COLO668 (cell line): ENCODE measurements at regions not wholly inside any gene's neighbourhood (a gene's known extent, or its start where the extent isn't known, plus 50 kb on each side); places are given as distances from the start of the nearest gene placed in this dataset.
"Not testable (repeated sequence)": the region's sequence is repeated elsewhere in the genome, so short reads cannot be mapped to it uniquely, and the experiment has no call there.

Source experiments
- DNase-seq: peaks from one replicate; lab custom pipeline; 2025; ENCODE audit not compliant: unreplicated experiment; lab: John Stamatoyannopoulos, UW

GRCh38 chr11:14573539-14574057 lies 53.4 kb upstream of the PSMA1 start:
- DNase-seq, result not testable (repeated sequence)

- DNase-seq, result no peak
Observed at GRCh38 chr11:14577292-14577691, 57.1 kb upstream of the PSMA1 start.

GRCh38 chr11:14577835-14578529 lies 57.8 kb upstream of the PSMA1 start:
- DNase-seq, result no peak

GRCh38 chr11:14578541-14578956 lies 58.4 kb upstream of the PSMA1 start:
- DNase-seq, result peak; percentile 38

DNA sequence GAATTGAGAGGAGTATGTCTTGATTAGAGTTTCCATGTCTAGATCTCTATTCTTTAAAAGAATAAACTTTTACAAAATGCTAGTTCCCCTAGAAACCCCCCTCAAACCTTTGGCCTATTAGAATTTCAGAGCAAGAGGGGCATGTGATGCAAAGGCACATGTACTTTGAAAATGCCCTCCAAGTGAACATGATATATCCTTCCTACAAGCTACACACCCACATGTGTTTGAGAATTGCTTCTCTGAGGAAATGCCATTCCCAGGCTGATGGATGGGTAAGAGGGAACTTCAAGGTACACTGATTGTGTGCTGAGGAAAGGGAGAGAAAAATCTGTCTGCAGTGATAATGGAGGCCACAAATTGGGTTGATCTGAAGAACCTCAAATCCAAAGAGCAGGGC lies 59.5 kb upstream of the PSMA1 start:
- DNase-seq, result no peak

DNA sequence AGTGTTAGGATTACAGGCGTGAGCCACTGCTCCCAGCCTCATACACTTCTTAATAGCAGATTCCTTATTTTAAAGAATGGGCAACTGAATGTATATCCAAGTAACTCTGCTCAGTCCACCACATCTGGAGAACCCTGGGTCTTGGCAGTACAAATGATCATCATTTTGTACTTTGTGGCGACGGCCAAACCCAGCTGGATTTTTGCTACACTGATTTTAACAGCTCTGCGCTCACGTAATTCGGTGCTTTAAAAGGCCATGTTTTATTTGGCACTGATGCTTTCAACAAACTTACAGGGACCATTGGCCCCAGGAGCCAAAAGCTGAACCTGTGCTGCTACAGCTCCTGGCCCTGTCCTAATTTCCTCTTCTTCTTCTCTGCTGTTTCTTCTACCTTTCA lies 60.8 kb upstream of the PDE3B start:
- no peak for DNase-seq

GRCh38 chr11:14583252-14584034 lies 60.2 kb upstream of the PDE3B start:
- DNase-seq, result no peak

DNA sequence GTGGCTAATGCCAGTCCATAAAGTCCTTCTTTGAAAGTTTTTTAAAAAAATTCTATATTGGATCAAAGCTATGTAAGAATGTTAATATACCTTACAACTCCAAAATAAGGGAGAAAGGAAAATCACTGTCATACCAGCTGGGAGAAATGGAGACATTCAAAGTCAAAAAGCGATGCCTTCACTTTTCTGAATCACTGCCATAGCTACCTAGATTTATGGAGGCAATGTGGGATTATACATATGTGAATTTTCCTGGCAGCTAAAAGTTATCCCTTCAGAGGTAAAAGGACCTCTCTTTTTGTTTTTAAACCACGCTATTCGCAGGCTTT lies 59.6 kb upstream of the PDE3B start:
- no peak for DNase-seq

GRCh38 chr11:14584595-14584994 lies 59.0 kb upstream of the PDE3B start:
- DNase-seq, result peak; percentile 24

DNA sequence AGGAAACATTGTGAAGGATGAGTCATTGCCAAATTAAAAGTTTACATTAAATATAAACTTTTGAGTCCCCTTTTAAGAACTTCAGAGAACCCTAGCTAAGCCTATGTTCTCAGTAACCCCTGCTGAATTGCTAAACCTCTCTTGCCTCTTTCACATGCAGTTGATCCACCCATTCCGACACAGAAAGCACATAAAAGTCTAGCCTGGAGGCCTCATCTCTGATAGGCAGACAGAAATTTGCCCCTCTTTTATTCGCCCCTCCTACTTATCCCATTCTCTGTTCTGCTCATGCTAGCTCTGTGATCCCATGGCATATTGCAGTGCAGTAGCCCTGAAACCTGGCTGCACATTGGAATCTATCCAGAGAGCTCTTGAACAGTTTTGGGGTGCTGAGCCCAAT lies 58.2 kb upstream of the PDE3B start:
- DNase-seq, result no peak

DNA sequence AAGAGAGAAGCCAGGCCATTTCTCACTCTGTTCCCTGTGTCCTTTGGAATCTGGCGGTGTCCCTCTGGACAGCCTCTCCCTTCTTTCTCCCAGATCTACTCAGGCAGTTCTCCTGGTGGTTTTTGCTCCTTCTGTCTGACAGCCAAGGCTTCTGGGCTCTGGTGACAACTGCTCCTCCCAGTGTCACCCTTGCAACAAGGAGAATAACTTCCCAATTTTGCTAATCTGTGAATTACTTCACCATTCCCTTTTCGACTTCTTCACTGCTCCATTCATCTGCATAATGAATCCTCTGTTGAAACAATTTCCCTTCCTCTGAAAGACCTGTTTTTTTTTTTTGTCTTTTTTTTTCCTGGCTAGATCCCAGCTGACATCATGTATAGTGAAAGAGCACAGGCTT lies 56.3 kb upstream of the PDE3B start:
- DNase-seq, result no peak

DNA sequence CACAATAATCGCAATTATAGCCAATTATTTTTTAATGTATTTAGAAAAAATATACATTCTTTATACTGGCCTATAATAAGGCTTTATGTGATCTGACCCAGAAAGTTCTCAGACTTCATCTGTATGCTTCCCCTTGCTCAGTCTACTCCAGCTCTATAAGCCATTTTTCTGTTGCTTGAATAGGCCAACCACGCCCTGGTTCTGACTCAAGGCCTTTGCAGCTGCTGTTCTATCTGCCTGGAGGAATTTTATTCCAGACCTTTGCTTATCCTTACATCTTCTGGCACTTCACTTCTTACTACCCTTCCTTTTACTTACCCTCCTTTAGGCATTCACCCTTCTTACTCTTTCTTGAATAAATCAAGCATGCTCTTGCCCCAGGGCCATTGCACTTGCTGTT lies 54.9 kb upstream of the PDE3B start:
- DNase-seq, result no peak

DNA sequence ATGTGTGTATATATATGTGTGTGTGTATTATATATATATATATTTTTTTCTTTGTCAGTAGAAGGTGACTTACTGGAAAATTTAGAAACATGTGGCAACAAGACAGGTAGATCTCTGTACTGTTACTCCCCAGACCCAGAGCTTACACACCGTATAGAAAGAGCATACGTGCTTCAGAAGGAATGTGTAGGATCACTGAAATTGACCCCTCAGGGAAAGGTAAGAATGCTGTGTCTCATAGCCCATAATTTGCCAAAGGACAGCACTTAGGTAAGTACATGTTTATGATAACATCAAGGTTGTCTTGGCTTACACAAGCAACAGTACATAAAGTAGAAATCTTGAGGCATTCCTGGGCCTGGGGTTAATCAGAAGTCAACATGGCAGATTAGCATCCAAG lies 54.2 kb upstream of the PDE3B start:
- no peak for DNase-seq

DNA sequence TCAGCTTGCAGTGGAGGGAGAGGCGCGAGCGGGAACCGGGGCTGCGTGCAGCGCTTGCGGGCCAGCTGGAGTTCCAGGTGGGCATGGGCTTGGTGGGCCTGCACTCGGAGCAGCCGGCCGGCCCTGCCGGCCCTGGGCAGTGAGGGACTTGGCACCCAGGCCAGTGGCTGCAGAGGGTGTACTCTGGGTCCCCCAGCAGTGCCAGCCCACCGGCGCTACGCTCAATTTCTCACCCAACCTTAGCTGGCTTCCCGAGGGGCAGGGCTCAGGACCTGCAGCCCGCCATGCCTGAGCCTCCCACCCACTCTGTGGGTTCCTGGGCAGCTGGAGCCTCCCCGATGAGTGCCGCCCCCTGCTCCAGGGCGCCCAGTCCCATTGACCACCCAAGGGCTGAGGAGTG lies 52.6 kb upstream of the PDE3B start:
- not testable (repeated sequence) for DNase-seq

DNA sequence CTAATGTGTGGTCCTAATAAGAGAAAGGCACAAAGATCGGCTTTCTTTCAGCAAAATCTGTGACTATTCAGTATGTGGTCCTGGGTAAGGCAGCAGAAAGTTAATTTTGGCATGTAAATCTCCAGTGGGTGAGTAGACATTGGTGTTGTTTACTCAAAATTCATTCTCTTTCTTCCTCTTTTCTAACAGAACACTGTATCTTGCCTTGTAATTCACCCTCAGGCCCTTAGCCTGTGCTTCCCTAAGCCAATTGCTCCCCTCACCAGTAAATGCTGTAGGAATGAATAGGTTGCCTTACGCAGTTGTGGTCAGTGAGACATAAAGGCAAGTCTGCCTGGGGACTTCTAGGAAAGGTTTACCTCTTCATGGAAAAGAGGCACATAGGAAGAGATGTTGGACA lies 49.9 kb upstream of the PDE3B start:
- no peak for DNase-seq
